ENCODE measurements at regions not wholly inside any gene's neighbourhood (a gene's known extent, or its start where the extent isn't known, plus 50 kb on each side); places are given as distances from the start of the nearest gene placed in this dataset.

DNA sequence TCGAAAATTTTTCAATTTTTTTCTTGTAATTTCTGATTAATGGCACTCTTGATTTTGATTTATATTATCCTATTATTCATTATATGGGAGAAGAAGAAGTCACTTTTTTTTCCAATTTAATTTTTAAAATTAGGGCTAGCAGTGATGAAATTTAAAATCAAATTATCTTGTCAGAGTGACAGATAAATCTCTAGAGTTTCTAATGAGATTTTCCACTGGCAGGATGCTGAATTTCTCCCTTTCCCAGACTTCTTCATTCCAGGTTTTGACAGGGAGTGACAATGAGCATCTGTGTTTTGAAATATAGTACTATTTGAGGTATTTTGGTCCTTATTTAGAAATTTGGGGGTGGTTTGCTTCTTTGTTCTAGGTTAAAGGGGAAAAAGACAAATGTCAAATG is 2274.1 kb downstream of the MAT2B start:
- Histone ChIP-seq H3K9me3 (ENCODE audit: control insufficient read depth, low read depth, low read length) (no peaks in the 10 kb centered on the region), H3K9me1 (ENCODE audit: control insufficient read depth, extremely low read depth, insufficient read depth, low read length) (no peaks in the 10 kb centered on the region), H3K79me2 (ENCODE audit: control insufficient read depth, insufficient read depth, low read length) (no peaks in the 10 kb centered on the region), H4K20me1 (ENCODE audit: control insufficient read depth, extremely low read depth, insufficient read depth, low read length) (no peaks in the 10 kb centered on the region), H3K9ac (ENCODE audit: control insufficient read depth, extremely low read depth, insufficient read depth, low read length) (no peak overlapping the region), H3K27me3 (ENCODE audit: control insufficient read depth, extremely low read depth, insufficient read depth, low read length) (no peaks in the 10 kb centered on the region), H3K4me2 (ENCODE audit: control insufficient read depth, extremely low read depth, insufficient read depth, low read depth, low read length) (no peak overlapping the region), H3K4me3 (ENCODE audit: control insufficient read depth in 2 of 3, extremely low read depth in 1 of 3, insufficient read depth in 2 of 3, low read depth in 1 of 3, low read length in 3 of 3) (no peak overlapping the region), H3K27ac (ENCODE audit: control insufficient read depth, insufficient read depth, low read length) (no peak overlapping the region), H3K4me1 (ENCODE audit: control insufficient read depth, extremely low read depth, insufficient read depth, low read length) (no peaks in the 10 kb centered on the region), H3K36me3 (ENCODE audit: control insufficient read depth in 2 of 2, extremely low read depth in 1 of 2, insufficient read depth in 2 of 2, low read length in 2 of 2) (no peaks in the 10 kb centered on the region), H2AFZ (ENCODE audit: control insufficient read depth, low read length) (no peak overlapping the region)
- no peak for DNase-seq (ENCODE audit: low read depth, low spot score)
- dilution Hi-C loops (cut with MboI; ENCODE audit: extremely low pct_ligation_motif_present, low sequenced_read_pairs): no loop called here
- no peak for FAIRE-seq
- TF ChIP-seq EZH2 (IDR thresholded peaks at IDR 0.05; ENCODE audit: low read length): no peak
- TF ChIP-seq, protein P1, sequence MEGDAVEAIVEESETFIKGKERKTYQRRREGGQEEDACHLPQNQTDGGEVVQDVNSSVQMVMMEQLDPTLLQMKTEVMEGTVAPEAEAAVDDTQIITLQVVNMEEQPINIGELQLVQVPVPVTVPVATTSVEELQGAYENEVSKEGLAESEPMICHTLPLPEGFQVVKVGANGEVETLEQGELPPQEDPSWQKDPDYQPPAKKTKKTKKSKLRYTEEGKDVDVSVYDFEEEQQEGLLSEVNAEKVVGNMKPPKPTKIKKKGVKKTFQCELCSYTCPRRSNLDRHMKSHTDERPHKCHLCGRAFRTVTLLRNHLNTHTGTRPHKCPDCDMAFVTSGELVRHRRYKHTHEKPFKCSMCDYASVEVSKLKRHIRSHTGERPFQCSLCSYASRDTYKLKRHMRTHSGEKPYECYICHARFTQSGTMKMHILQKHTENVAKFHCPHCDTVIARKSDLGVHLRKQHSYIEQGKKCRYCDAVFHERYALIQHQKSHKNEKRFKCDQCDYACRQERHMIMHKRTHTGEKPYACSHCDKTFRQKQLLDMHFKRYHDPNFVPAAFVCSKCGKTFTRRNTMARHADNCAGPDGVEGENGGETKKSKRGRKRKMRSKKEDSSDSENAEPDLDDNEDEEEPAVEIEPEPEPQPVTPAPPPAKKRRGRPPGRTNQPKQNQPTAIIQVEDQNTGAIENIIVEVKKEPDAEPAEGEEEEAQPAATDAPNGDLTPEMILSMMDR (optimal IDR thresholded peaks at IDR 0.05 in 1 of 3, IDR thresholded peaks at IDR 0.05 in 1 of 3, conservative IDR thresholded peaks at IDR 0.05 in 1 of 3; ENCODE audit: extremely low read depth in 1 of 3, insufficient read depth in 2 of 3, low read length in 3 of 3): no peak

DNA sequence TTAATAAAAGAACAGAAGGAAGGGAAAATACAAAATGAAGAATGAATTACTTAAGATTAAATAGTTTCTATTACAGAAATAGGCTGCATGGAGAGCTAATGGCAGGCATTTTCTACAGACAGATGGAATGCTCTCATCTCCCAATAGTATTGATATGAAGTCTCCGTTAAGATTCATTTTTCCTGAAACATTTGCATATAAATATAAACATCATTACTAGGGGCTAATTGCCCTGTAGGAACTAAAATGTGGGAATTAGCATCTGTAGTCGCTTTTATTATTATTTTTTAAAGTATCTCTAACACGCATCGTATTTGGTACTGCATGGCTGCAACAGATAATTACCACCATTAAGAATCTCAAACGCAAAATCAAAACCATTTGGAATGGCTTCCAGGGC is 2275.5 kb downstream of the MAT2B start:
- Histone ChIP-seq H4K20me1 (ENCODE audit: control insufficient read depth, extremely low read depth, insufficient read depth, low read length) (no peaks in the 10 kb centered on the region), H3K79me2 (ENCODE audit: control insufficient read depth, insufficient read depth, low read length) (no peaks in the 10 kb centered on the region), H3K27me3 (ENCODE audit: control insufficient read depth, extremely low read depth, insufficient read depth, low read length) (no peaks in the 10 kb centered on the region), H3K4me2 (ENCODE audit: control insufficient read depth, extremely low read depth, insufficient read depth, low read depth, low read length) (no peak overlapping the region), H3K9ac (ENCODE audit: control insufficient read depth, extremely low read depth, insufficient read depth, low read length) (no peak overlapping the region), H3K27ac (ENCODE audit: control insufficient read depth, insufficient read depth, low read length) (no peak overlapping the region), H3K4me3 (ENCODE audit: control insufficient read depth in 2 of 3, extremely low read depth in 1 of 3, insufficient read depth in 2 of 3, low read depth in 1 of 3, low read length in 3 of 3) (no peak overlapping the region), H3K4me1 (ENCODE audit: control insufficient read depth, extremely low read depth, insufficient read depth, low read length) (no peaks in the 10 kb centered on the region), H3K36me3 (ENCODE audit: control insufficient read depth in 2 of 2, extremely low read depth in 1 of 2, insufficient read depth in 2 of 2, low read length in 2 of 2) (no peaks in the 10 kb centered on the region), H2AFZ (ENCODE audit: control insufficient read depth, low read length) (no peak overlapping the region), H3K9me1 (ENCODE audit: control insufficient read depth, extremely low read depth, insufficient read depth, low read length) (no peaks in the 10 kb centered on the region), H3K9me3 (ENCODE audit: control insufficient read depth, low read depth, low read length) (no peaks in the 10 kb centered on the region)
- dilution Hi-C loops (cut with MboI; ENCODE audit: extremely low pct_ligation_motif_present, low sequenced_read_pairs): no loop called here
- no peak for FAIRE-seq
- TF ChIP-seq, protein P1 (optimal IDR thresholded peaks at IDR 0.05 in 1 of 3, IDR thresholded peaks at IDR 0.05 in 1 of 3, conservative IDR thresholded peaks at IDR 0.05 in 1 of 3; ENCODE audit: extremely low read depth in 1 of 3, insufficient read depth in 2 of 3, low read length in 3 of 3): no peak
- no peak for TF ChIP-seq EZH2 (IDR thresholded peaks at IDR 0.05; ENCODE audit: low read length)
- DNase-seq (ENCODE audit: low read depth, low spot score): no peak

Data from keratinocyte (primary cell).